HepG2 (cell line): ENCODE measurements at regions not wholly inside any gene's neighbourhood (a gene's known extent, or its start where the extent isn't known, plus 50 kb on each side); places are given as distances from the start of the nearest gene placed in this dataset.

Source experiments
- ELF4 ChIP-seq: sonication (generic); formaldehyde crosslinking; IDR thresholded peaks from 2 replicates; pipeline ENCODE4 v1.5.0; 2020; ENCODE audit warnings: missing genetic modification reagents, mild to moderate bottlenecking, moderate library complexity, borderline replicate concordance
- NFIC ChIP-seq: IDR thresholded peaks from 2 replicates; pipeline ENCODE4 v1.6.1; 2012; ENCODE audit warnings: mild to moderate bottlenecking, low read length, inconsistent platforms
- TCF12 ChIP-seq, 2 experiments: fragments of 450-650 bp in 1 of 2; sonication (generic) in 1 of 2; formaldehyde crosslinking in 1 of 2; IDR thresholded peaks; 2 replicates each; pipeline versions ENCODE4 v1.6.1 to v1.8.0; 2017 to 2022; ENCODE audit warnings: antibody characterized with exemption in 1 of 2, mild to moderate bottlenecking in 1 of 2, missing genetic modification reagents in 1 of 2, moderate library complexity in 1 of 2
- ZFX ChIP-seq: sonication (generic); formaldehyde crosslinking; IDR thresholded peaks from 2 replicates; pipeline ENCODE4 v1.4.0; 2020; ENCODE audit warnings: mild to moderate bottlenecking, low read depth, missing genetic modification reagents, moderate library complexity
- ZNF121 ChIP-seq: sonication (generic); formaldehyde crosslinking; IDR thresholded peaks from 2 replicates; pipeline ENCODE4 v1.5.0; 2020; ENCODE audit warnings: mild to moderate bottlenecking, missing genetic modification reagents

DNA sequence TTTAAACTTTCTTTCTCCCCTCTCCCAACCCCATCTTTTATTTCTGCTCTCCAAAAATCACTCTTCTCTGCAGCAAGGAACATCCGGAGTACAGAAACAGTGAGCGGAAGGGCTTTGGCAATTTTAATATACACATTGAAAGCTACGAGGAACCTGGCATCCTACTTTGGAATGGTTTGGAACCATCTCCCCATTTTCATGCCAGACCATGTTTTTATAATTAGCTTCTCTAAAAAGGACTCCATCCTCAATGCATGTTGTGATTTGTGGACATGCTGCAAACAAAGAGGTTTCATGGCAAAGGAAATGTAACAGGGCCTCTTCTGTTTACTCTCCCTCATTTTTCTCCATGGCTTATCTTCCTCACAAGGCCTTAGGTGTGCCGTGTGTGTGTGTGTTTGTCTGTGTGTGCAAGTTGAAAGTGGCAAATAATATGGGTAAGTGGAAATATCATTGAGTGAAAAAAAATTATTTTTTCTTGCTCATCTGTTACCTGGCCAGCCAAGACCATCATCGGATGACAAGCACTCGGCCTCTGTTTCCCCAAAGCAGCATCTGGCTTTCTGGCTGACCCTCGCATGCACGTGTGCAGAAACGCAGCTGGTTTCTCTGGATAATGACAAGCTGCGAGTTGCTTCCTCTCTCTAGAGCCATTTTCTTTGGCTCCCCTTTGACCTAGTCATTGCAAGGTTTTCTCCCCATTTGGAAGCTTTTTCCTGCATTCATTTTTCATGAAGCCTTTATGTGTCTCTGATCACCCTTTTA is 585.0 kb downstream of the TMEM114 start:
- no peak for TF ChIP-seq ELF4 (CRISPR knock-in tag)
- TF ChIP-seq ZNF121 (CRISPR knock-in tag): no peak
- no peak for TF ChIP-seq ZFX
- no peak for TF ChIP-seq NFIC
- no peak for TF ChIP-seq TCF12 (IDR thresholded peaks at IDR 0.05)
- TF ChIP-seq TCF12 (CRISPR knock-in tag; IDR thresholded peaks at IDR 0.05): no peak
